ENCODE measurements at regions not wholly inside any gene's neighbourhood (a gene's known extent, or its start where the extent isn't known, plus 50 kb on each side); places are given as distances from the start of the nearest gene placed in this dataset.
A peak's percentile ranks its signal among the peaks of the same experiment; 100 is the strongest.

DNA sequence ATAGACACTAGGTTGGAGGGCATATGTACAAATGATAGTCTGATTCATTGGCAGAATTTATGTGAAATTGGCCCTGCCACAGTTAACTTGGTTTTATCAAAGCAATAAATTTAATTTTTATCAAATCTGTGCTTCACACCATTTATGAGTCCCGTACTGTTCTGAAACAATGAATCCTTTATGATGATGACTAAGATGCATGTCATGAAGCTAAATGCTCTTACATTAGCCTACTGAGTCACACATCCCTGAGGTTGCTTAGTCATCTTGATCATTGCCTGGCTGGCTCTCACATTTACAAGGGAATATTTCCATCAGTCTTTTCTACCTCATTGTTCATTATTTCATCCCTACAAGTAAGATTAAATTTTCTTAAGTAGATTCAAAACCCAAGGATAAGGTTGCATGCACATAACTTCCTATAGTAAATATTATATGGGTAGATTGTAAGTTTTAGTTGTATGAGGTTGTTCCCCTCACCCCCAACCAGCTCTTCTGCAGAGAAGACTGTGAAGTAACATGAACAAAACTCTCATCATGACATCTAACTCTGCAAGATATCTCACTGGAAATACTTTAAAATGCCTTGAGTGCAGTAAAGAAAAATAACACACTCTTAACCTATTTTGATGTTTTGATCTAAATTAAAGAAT, 170.7 kb downstream of the CYB561 start:
- H3K4me3 Mint-ChIP-seq, result peak overlapping the region; percentile 63
- H3K27me3 Mint-ChIP-seq (ENCODE audit: insufficient read depth), result peaks cover 3% of the 10 kb centered on the region
- peaks cover 12% of the 10 kb centered on the region for H3K9me3 Mint-ChIP-seq
- TF ChIP-seq, protein P1, sequence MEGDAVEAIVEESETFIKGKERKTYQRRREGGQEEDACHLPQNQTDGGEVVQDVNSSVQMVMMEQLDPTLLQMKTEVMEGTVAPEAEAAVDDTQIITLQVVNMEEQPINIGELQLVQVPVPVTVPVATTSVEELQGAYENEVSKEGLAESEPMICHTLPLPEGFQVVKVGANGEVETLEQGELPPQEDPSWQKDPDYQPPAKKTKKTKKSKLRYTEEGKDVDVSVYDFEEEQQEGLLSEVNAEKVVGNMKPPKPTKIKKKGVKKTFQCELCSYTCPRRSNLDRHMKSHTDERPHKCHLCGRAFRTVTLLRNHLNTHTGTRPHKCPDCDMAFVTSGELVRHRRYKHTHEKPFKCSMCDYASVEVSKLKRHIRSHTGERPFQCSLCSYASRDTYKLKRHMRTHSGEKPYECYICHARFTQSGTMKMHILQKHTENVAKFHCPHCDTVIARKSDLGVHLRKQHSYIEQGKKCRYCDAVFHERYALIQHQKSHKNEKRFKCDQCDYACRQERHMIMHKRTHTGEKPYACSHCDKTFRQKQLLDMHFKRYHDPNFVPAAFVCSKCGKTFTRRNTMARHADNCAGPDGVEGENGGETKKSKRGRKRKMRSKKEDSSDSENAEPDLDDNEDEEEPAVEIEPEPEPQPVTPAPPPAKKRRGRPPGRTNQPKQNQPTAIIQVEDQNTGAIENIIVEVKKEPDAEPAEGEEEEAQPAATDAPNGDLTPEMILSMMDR (IDR thresholded peaks at IDR 0.05), result no peak
- H3K27ac Mint-ChIP-seq, result peak overlapping the region; percentile 82
- H3K36me3 Mint-ChIP-seq (ENCODE audit: low read depth), result peaks cover 62% of the 10 kb centered on the region
- H3K4me1 Mint-ChIP-seq (ENCODE audit: low read depth), result peaks cover 77% of the 10 kb centered on the region
- peak; percentile 95 for DNase-seq

DNA sequence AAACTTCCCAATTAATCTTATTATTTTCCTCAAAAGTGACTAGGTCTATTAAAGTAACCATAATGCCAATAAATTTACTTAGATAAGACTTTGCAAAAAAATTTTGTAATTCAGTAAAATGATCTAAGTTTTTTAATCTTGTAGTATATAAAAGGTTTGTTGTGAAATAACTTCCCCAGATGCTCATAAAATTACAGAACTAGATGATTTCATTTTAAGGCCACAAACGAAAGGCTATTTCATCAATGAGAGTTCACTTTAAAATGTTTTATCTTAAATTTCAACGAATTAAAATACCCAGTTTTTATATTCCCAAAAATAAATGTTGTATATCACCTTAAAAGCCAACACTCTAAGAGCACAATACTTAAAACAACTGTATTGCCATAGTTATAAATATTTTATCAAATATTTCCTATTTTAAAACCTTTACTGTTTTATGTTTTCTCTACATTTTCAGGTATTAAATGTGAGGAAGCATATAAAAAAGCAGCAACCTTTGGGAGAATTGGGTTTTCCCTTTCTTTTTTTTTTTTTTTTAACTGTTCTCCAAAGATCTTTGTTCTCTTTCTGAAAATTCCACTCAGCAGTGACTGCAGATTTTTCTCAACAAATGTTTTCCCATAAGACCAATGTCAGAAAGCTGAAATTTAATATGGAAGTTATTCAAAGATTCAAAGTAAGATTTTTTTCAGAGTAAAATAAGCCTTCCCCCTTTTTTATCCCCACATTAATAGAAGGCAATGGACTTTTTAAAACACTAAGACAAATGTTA, 169.9 kb downstream of the CYB561 start:
- Mint-ChIP-seq H3K9me3 (peaks cover 12% of the 10 kb centered on the region), H3K4me1 (ENCODE audit: low read depth) (peaks cover 78% of the 10 kb centered on the region), H3K4me3 (peak overlapping the region; percentile 63), H3K27me3 (ENCODE audit: insufficient read depth) (peaks cover 3% of the 10 kb centered on the region), H3K27ac (peak overlapping the region; percentile 82), H3K36me3 (ENCODE audit: low read depth) (peaks cover 55% of the 10 kb centered on the region)
- TF ChIP-seq, protein P1 (IDR thresholded peaks at IDR 0.05), result no peak
- no peak for DNase-seq

DNA sequence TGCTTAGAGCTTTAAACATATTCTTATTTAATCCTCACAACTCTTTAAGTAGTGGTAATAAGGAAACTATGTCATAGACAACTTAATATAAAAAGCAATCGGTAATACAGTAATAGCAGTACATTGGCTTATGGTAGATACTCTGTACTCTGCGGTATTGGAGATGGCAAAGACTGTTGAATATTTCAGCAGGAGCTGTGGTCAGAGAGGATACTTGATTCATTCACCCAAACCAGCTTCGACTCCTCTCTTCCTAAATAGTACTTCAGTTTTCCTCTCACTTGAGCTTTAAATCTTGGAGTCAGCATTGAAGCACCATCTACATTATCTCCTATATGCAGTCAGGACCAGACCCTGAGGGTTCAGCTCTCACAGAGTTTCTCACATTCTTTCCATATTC, 169.3 kb downstream of the CYB561 start:
- Mint-ChIP-seq H3K27me3 (ENCODE audit: insufficient read depth) (peaks cover 3% of the 10 kb centered on the region), H3K4me1 (ENCODE audit: low read depth) (peaks cover 85% of the 10 kb centered on the region), H3K4me3 (peak overlapping the region; percentile 35), H3K9me3 (peaks cover 10% of the 10 kb centered on the region), H3K27ac (peak overlapping the region; percentile 82), H3K36me3 (ENCODE audit: low read depth) (peaks cover 54% of the 10 kb centered on the region)
- TF ChIP-seq, protein P1 (IDR thresholded peaks at IDR 0.05), result no peak
- no peak for DNase-seq

DNA sequence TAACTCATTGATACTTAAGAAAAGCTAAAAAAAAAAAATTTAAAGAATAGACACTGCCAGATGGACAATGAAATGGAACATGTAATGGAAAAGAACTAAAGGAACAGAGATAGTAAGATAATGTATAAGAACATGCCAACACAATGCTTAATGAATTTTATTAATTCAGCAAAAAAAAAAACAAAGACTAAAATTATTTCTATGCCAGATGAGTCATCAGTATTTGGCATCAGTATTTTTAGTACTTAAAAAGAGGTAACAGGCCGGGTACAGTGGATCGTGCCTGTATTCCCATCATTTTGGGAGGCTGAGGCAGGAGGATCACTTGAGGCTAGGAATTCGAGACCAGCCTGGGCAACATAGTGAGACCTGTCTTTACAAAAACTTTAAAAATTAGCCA, 168.5 kb downstream of the CYB561 start:
- Mint-ChIP-seq H3K9me3 (peaks cover 2% of the 10 kb centered on the region), H3K27ac (peak overlapping the region; percentile 82), H3K4me1 (ENCODE audit: low read depth) (peaks cover 90% of the 10 kb centered on the region), H3K4me3 (peak overlapping the region; percentile 35; the same call in 1 of the 2 replicates), H3K36me3 (ENCODE audit: low read depth) (peaks cover 54% of the 10 kb centered on the region), H3K27me3 (ENCODE audit: insufficient read depth) (peaks cover 3% of the 10 kb centered on the region)
- TF ChIP-seq, protein P1 (IDR thresholded peaks at IDR 0.05), result no peak
- no peak for DNase-seq

DNA sequence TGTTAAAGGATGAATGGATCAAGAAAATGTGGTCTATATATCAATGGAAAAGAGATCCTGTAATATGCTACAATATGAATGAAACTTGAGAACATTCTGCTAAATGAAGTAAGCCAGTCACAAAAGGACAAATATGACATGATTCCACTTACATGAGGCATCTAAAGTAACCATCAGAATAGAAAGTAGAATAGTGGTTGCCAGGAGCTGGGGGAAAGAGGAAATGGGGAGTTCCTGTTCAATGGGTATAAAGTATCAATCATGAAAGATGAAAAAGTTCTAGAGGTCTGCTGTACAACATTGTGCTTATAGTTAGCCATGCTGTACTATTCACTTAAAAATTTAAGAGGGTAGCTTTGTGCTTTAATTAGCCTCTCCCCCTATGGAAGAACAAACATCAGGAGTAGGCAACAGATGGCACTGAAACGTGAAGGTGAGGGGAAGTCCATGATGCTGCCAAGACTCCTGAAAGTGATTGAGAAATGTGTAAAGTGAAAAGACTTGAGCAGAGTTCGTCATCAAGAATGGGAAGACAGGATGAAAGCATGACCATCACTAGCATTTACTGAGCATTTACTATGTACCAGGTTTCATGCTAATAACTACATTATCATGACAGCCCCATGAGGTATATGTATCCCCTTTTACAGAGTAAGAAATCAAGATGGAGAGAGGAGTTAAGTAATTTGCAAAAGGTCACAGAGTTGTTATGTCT, 167.2 kb downstream of the CYB561 start:
- DNase-seq, result no peak
- Mint-ChIP-seq H3K9me3 (peaks cover 8% of the 10 kb centered on the region; the same call in 1 of the 2 replicates), H3K27ac (peak overlapping the region; percentile 96), H3K4me1 (ENCODE audit: low read depth) (peaks cover 88% of the 10 kb centered on the region), H3K27me3 (ENCODE audit: insufficient read depth) (peaks cover 3% of the 10 kb centered on the region), H3K4me3 (peak overlapping the region; percentile 50; the same call in 1 of the 2 replicates), H3K36me3 (ENCODE audit: low read depth) (peaks cover 63% of the 10 kb centered on the region)
- TF ChIP-seq, protein P1 (IDR thresholded peaks at IDR 0.05), result no peak

All from HFFc6 (cell line).